Stimulated activated CD4-positive, alpha-beta T cell treated with anti-CD3 and anti-CD28 coated beads, Interleukin-15, amount 100 ng/mL, for 24 hours (primary cell): ENCODE measurements at regions not wholly inside any gene's neighbourhood (a gene's known extent, or its start where the extent isn't known, plus 50 kb on each side); places are given as distances from the start of the nearest gene placed in this dataset.

ENCODE experiments used
- DNase-seq: peaks from one replicate; pipeline ENCODE4 v3.0.0-alpha.2; 2020

DNA sequence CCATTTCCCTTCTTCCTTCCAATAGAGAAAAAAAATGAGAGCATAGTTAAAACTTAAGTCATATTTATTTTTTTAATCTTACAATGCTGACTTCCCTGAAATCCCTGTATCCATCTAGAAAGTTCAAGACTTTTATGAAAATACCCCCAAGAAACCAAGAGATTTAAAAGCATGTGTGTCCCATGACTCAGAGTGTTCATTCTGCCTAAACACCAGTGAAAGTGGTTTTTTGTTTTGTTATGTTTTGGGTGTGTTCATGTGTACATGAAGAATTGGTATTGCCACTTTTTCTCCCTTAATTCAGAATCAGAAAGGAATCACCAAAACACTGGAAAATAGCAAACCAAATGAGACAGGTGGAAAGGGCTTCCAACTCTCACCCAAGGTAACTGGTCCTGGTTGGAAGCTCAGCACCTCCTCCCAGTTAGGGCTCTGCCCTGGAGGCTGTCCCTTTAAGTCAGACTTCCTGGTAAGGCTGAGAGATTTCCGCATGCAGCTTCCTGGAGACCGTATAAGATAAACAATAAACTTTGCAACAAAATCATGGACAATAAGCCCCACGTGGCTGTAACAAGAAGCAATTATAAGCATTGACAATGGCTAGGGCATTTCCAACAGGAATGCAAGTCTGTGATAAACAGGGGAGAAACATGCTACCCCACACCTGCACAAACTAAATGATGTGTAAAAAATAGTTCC is 121.9 kb upstream of the ARHGEF3 start:
- DNase-seq = peak; percentile 14

DNA sequence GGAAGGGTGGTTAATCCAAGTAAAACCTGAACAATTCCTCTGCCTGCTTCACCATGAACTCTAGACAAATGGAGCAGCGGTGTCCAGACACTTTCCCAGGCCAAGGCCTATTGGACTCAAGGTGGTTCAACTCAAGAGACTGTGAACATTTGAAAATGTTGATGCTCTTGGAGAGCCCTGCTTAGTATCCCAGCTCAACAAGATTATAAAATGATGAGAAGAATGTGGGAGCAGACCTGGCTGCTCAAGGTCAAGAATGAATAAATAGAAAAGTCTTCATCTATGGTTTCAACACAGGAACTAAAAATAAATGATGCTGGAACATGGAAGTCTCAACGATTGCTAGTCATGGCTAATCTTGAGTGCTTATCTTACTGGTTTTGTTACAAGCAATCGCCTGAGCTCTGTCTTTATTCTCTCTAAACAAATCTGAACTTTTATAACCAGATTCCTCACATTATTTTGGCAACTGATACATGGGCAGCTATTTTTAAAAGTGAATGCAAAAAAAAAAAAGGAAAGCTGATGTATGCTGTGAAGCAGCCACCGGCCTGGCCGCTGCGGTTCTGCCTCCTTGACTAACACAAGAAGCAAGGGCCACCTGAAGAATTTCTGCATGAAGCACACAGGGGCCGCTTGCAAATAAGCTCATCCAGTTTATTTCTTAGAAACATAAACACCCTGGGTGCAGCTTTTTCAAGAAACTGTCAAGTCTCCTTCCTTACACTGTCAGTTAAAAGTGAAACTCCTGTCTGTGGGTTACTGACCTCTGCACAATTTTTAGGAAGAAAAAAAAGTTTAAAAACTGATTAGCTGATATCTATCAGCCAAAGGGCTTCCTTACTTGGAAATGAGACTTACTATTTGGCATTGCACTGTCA is 120.1 kb upstream of the ARHGEF3 start:
- peak; percentile 32 for DNase-seq

DNA sequence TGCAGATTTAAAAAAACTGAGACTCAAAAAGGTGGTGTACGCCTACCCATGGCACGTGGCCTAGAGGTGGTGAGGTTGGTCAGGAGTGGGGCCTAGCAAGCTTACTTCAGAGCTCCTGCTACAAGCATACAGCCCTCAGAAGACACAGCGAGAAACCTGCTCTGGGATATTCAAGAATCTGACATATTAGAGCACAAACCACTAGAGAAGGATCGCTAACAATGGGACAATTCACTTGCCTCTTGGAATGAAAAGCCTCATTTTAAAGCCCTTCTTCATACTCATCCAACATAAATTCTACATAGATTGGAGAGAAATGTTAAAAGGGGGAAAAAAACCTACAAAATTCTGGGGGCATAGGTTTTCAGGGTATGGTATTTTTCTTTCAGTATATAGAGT is 118.0 kb upstream of the ARHGEF3 start:
- DNase-seq = no peak

DNA sequence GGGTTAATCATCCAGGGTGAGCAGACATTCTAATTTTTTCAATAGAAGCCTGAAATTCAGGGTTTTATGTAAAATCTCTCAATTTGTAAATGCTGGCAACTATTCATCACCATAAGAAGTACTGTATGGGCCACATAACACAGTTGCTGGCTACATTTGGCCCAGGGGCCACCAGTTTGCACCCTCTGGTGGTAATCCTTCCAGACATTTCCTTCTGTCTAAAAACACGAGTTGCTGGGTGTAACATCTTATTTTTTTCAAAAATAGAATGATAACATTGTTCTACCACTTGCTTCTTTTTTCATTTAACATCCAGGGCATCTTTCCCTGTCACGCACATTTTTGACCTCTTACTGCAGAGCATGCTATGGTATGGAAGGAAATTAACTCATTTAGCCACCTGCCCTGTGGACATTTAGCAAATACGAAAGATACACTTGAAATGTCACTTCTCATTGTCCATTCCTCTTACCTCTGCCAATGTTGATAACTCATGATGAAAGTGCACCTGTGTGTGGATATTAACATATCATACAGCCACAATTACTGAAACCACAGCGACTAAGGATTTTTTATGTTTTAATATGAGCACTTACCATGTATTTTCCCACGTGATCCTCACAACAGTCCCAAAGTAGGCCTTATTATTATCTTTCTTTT is 117.5 kb upstream of the ARHGEF3 start:
- DNase-seq = peak; percentile 12

DNA sequence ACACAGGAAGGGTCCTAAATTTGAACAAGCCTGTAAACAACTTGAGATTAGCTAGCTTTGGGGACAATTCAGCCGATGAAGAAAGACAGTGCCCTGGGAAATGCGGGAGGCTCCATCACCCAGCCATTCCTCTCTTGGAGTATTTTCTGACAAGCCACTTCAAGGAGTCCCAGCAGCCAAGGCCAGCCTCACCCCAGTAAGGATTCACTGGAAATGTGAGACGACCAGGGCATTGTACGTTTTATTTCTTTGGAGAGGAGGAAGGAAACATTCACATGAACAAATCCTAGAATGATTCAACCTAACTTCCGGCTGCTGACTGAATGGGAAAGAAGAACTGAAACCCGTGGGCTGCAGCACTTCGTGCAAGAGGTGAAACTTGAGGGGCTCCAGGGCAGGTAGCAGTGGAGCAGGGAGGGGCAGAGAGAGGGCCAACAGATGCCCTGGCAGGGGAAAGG is 116.4 kb upstream of the ARHGEF3 start:
- DNase-seq = peak; percentile 79

DNA sequence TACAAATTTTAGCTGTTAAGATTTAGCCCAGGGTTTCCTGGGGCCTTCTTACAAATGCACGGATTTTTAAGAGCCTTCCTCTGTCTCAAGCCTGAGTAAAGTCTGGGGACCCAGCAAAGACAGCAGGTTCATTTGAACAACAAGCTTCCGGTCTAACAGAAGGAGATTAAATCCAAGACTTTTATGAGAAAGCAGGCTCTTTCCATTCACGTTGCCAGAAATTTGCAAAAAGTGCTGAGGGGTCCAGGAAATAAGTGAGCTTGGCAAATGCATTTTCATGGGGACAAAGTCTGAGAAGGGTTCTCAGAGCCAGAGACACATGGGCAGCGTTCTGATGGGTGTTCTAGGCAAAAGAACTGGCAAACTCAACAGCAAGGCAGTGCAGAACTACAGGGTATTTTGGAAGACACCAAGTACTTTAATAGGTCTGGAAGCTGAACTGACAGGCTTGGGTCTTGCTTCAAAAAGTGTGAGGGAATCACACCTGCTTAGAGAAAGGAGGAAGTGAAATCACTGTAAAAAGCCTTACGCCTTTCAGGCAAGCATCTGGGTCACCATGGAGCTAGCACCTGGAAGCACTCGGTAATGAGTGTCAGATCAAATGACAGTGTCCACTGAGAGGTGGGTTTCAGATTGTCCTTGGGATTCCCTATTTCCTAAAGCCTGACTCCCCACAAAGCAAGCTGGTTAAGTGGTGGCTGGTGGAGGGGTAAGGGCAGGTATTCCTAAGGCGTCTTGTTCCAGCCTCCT is 115.8 kb upstream of the ARHGEF3 start:
- DNase-seq = no peak

DNA sequence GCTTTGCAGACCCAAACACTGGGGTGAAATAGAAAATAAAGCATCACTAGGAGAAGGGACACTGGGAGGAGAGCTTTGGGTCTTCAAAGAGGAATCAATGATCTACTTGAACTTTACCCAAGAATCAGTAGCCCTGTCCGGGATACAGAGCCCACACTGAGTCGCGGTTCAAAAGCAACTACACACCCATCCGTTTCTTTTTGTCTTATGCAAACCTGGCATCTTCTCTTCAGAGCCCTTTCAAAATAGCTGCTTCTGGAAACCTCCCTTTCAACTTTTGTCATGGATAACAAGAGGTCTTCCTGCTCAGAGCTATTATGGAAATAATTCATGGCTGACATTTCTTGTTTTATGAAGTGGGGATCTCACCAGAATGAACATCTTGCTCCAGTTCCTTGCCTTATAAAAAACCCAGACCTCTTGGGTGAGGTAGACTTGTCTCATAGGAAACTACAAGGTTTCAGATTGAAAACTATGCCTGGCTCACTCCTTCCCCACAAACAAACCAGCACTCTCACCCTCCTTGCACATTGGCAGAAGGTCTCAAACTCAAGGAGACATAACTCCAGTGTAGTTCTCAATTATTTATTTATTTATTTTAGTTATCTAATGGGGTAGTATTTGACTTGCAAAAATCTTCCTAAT is 115.1 kb upstream of the ARHGEF3 start:
- DNase-seq = peak; percentile 35

DNA sequence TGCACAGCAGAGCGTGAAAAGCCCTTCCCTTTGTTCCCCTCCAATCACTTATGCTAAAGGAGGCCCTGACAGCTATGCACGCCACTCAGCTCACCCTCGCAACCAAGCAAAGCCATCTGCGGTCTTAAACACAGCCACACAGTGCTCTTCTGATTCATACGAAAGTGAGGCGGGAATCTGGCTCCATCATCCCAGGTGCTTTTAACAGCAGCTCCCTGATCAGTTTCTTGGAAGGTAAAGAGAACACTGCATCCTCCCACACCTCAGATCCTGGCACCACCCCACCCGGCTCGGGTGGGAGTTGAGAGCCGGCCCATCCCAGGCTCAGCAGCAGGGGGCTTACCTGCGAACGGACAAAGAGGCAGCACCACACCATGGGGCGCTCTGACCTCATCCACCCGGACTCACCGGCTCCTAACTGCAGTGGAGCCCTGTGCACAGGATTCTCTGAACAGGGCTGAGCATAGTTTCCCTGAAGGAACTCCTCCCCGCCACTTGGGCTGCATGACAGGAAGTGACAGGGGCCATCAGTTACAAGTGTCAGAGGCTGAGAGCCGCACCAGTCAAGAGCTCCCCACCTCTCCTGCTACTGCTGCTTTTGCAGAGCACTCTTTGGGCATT is 114.3 kb upstream of the ARHGEF3 start:
- peak; percentile 80 for DNase-seq

DNA sequence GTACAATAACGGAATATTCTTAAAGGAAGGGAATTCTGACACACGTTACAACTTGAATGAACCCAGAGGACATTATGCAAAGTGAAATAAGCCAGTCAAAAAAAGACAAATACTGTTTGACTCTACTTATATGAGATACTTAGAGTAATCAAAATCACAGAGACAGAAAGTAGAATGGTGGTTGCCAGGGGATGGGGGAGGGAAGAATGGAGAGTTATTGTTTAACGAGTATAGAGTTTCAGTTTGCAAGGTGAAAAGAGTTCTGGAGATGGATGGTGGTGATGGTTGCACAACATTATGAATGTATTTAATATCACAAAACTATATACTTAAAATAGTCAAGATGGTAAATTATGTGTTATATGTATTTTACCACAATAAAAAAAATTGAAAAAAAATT is 112.9 kb upstream of the ARHGEF3 start:
- DNase-seq = peak; percentile 39

DNA sequence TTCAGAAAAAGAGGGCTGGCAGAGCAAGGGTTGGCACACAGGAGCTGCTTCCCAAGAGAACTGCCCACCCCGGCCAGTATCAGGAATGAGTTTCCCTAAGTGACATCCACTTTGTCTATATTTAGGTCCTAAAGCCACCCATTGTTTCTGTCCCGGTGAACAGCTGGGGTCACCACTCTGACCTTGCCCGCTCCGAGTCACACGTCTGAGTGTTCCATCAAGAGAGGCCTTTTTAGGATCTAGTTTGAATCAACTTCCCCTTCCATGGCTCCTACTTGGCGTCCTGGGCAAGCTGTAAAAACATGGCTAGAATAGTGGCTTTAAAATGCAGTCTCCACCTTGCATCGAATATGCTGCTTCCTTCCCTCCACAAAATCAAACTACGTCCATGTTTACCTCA is 109.6 kb upstream of the ARHGEF3 start:
- DNase-seq = no peak

DNA sequence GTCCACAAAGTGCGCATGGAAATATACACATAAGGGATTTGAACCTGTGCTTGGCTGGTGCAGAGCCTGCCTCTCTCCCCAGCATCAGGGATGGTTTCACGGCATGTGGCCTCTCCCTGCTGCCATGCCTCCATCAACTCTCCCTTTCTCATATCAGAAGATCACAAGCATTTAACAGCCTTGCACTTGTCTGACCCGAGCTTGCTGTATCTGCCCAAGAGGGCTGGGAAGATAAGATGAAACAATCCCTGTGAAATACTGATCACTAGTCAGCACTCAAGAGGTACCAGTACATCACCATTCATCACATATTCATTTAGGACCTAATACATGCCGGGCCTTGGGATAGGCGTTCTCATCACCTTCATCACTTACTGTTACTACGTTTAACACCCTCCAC is 107.6 kb upstream of the ARHGEF3 start:
- DNase-seq = no peak

DNA sequence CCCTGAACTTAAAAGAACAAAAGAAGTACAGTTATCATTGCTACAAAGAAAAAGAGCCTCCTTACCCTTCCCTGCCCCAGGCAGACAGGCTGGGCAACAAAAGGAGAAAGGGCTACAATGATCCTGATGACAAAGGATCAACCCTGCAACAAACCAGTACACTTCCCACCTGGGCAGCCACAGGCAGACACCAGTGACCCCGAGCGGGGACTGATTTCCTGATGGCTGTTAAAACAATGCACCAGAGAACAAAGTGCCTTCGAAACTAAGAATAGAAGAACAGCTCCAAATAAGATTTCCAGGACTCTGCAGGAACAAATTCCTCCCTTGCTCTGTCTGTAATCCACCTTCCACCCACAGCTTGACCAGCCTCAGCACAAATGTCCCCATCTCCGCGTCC is 106.3 kb upstream of the ARHGEF3 start:
- no peak for DNase-seq

DNA sequence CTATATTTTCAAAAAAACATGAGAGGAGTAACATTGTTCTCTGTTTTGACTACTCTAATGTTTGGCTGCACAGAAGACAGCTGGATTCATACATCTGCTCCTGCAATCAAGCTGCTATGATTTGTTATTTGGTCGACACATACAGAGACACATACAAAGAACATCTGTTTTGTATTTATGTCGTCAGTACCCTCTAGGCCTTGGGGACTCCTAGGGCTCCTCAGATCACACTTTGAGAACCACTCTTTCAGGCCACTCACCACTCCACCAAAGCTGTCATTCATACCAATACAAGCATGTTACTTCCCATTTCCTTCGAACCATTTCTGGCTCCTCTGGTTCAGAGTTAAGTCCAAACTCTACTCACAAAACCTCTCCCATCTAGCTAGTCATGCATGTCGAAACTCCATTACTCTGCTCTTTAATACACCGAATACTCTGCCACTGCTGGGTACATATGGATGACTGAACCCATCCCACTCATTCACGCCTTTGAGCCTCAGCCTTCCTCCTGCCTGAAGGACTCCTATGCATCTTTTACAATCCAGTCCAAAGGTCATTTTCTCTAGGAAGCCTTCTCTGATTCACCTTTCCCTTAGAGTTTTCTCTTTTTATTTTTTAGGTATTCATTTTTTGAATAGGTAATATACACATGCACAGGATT is 102.9 kb upstream of the ARHGEF3 start:
- no peak for DNase-seq

DNA sequence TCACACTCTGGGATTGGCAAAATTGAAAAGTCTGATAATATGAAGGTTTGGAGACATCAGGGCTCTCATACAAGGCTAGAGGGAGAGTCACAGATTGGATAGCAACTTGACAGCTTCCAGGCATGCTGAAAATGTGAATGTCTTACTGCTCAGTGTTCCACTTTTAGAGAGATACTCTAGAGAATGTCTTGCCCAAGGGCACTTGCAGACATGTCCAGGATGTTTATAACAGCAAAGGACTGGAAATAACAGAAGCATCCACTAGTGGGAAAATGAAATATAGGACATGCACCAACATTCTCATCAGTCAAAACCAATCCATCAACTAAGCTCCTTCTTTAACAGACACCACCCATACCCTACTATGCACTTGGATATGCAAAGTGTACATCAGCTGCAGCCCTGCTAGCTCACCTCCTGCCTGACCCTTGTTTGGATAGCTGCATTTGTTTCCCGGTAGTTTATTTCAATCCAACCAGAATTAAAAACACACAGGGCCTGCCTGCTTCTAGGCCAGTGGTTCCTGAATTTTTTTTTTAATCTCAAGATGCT is 101.6 kb upstream of the ARHGEF3 start:
- no peak for DNase-seq

DNA sequence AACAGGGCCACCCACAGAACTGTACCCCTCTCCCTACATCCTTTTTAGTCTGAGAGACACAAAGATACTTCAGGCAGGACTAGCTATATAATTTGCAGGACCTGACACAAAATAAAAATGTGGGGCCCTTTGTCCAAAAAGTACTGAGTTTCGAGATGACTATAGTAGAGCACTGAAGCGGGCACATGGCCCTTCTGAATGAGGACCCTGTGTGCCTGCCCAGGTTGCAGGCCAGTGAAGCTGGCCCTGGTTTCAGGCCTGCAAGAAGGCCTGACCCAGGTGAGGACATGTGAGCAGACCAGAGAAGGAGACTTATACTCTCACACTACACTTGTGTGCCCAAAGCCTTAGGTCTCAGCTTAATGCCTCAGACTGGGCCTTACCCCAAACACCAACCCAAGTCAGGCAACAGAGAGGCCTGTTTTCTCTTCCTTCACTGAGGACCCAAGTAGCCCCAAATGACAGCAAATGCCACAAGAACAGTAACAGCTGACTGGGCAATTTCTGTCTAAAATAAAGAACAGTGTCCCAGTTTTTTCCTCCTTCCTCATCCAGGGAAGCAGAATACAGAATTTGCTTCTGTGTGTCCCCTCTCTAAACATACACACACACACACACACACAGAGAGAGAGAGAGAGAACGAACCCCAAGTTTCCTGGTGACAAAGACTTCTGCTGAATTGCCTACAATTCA is 100.9 kb upstream of the ARHGEF3 start:
- DNase-seq = no peak

DNA sequence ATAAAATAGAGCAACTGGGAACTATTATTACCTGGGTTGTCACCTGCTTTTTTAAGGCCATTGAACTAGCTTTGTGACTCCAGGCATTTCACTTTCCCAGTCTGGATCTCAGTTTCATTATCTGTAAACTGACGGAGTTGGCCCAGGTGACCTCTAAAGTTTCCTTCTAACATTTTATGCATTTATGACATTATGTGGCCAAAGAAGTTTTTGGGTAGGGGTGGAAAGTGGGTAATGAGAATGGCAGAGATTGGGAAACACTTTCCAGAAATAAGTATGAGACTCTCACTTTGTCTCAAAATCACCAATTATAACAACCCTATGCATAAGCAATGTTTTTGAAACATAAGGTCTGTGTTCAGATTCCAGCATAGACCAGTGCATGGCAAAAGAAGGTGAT is 99.1 kb upstream of the ARHGEF3 start:
- no peak for DNase-seq

DNA sequence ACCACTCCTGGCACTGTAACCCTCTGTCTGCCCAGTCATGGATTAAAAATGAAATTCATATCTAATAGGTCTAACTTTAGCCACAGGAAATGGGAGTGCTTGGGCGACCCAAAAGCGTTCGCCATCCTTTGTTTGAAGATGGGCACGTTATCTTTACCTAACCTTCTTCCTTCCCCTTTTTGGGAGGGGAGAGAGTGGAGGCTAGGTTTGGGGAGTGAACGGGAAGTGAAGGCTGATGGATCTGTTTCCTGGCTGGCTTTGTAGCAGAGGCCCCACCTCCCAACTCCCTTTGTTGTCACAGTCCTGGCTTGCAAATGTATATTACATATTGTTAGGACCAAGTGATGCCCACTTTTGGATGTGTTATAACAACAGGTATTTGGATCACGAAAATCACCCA is 98.1 kb upstream of the ARHGEF3 start:
- DNase-seq = no peak

DNA sequence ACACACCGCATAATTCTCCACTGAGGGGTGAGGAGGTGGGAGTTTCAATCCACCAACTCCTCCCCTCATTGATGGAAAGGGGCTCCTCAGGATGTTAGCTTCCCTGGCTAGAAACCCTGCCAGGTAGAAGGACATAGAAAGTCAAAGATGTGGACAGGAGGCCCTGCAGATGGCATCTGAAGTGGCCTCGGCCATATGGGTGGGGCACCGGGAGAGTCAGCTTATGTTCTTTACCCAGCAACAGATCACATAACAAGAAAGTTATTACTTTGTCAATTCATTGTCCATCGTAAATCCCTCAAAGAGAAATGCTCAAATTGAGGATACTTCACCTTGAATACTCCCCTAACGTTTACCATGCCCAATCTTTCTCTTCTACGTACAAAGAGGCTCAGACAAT is 97.3 kb upstream of the ARHGEF3 start:
- DNase-seq = no peak

DNA sequence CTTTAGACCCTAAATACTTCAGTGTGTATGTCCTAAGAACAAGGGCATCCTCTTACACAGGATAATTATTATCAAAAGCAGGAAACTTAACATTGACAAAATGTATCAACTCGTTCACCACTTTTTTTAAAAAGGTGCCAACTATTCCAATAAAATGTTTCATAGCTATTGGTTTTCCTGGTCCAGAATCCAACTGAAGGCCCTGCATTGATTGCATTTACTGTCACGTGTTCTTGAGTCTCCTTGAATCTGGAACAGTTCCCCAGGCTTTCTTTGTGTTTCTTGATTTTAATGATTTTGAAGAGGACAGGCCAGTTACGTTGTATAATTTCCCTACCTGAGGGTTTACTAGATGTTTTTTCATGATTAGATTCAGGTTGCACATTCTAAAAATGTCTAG is 94.6 kb upstream of the ARHGEF3 start:
- DNase-seq = no peak

DNA sequence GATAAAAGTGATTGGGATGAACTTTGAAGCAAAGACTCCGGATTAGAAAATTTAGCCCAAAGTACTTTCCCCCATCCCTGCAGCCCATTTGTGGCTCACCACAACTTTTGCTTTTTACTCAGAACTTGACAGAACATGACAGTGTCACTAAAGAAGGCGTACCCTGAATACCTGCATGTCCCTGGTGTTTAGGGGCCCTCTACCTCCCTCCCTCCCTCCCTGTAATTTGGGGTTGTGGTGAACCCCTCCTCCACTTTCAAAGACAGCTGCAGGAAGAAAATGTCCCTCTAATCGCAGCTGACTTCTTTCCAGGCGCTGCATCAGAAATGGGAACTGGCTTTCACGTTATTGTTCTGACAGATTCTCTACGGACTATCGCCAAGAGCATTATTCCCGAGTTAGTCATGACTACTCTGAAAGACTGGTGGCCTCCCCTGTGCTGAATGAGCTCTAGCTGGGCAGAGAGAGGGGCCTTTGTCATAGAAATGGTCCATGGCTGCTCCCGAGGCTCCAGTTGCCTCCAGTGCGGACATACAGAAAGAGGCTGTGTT is 93.2 kb upstream of the ARHGEF3 start:
- peak; percentile 53 for DNase-seq
